H1 (cell line): ENCODE measurements at regions not wholly inside any gene's neighbourhood (a gene's known extent, or its start where the extent isn't known, plus 50 kb on each side); places are given as distances from the start of the nearest gene placed in this dataset.

ENCODE experiments used
- CTCF ChIA-PET: fragments of 300-600 bp; sonication (Branson Sonifier 250); formaldehyde crosslinking; loops from one replicate; lab custom pipeline; 2021; ENCODE audit not compliant: partially characterized antibody; lab: Charles Lee
- POLR2A ChIA-PET: fragments of 300-600 bp; sonication (Branson Sonifier 250); formaldehyde crosslinking; loops from one replicate; lab custom pipeline; 2021; ENCODE audit warnings: inconsistent platforms; ENCODE audit not compliant: partially characterized antibody; lab: Charles Lee
- DNase-seq, 2 experiments: peaks; one replicate each; pipeline versions ENCODE4 v3.0.0 to v3.0.0-alpha.2; 2010 to 2022; ENCODE audit warnings: low spot score in 2 of 2, low read depth in 1 of 2, mixed read lengths in 1 of 2
- FAIRE-seq: peaks from 2 replicates; lab custom pipeline; 2011; peaks lifted over from hg19 to GRCh38; lab: Jason Lieb, UNC
- H2AFZ ChIP-seq: 2 replicates; pipeline ENCODE4 v1.8.1; 2012; ENCODE audit warnings: low read length, inconsistent platforms
- H2AK5ac ChIP-seq: 2 replicates; pipeline ENCODE4 v1.6.1; 2013; ENCODE audit warnings: low read depth, low read length
- H2BK120ac ChIP-seq: replicated peaks from 2 replicates; pipeline ENCODE3; 2013; ENCODE audit warnings: low read depth, low read length, inconsistent platforms
- H2BK12ac ChIP-seq: 2 replicates; pipeline ENCODE4 v1.6.1; 2013; ENCODE audit warnings: low read depth, low read length
- H2BK15ac ChIP-seq: 2 replicates; pipeline ENCODE4 v1.6.1; 2013; ENCODE audit warnings: low read length
- H2BK20ac ChIP-seq: 2 replicates; pipeline ENCODE4 v1.6.1; 2013; ENCODE audit warnings: low read length
- H2BK5ac ChIP-seq: 2 replicates; pipeline ENCODE4 v1.6.1; 2013; ENCODE audit warnings: low read depth, low read length
- H3K14ac ChIP-seq: 2 replicates; pipeline ENCODE4 v1.6.1; 2013; ENCODE audit warnings: inconsistent platforms; ENCODE audit not compliant: insufficient read length
- H3K18ac ChIP-seq: 2 replicates; pipeline ENCODE4 v1.6.1; 2013; ENCODE audit warnings: low read length; ENCODE audit errors: extremely low read depth
- H3K23ac ChIP-seq: 2 replicates; pipeline ENCODE4 v1.6.1; 2013; ENCODE audit warnings: inconsistent platforms; ENCODE audit not compliant: insufficient read length
- H3K23me2 ChIP-seq: 2 replicates; pipeline ENCODE4 v1.6.1; 2013; ENCODE audit warnings: low read depth, low read length
- H3K27ac ChIP-seq: 2 replicates; pipeline ENCODE4 v1.6.1; 2011; ENCODE audit warnings: low read depth, low read length, inconsistent platforms
- H3K27me3 ChIP-seq, 4 experiments: replicated peaks in 1 of 4; 1 replicate in 1 of 4; 2 replicates in 3 of 4; pipeline versions ENCODE4 v1.6.1 to v1.8.1; 2011 to 2013; ENCODE audit warnings: low read length in 3 of 4, mild to moderate bottlenecking in 3 of 4, inconsistent platforms in 2 of 4, mixed read lengths in 2 of 4, moderate library complexity in 1 of 4; ENCODE audit not compliant: control insufficient read depth in 3 of 4, insufficient read depth in 3 of 4; ENCODE audit errors: extremely low read depth in 1 of 4
- H3K36me3 ChIP-seq, 4 experiments: 2 replicates each; pipeline versions ENCODE4 v1.6.1 to v1.8.1; 2011 to 2013; ENCODE audit warnings: mild to moderate bottlenecking in 4 of 4, low read length in 3 of 4, moderate library complexity in 2 of 4, control low read depth in 1 of 4, inconsistent platforms in 1 of 4; ENCODE audit not compliant: insufficient read depth in 4 of 4, control insufficient read depth in 2 of 4
- H3K4ac ChIP-seq: replicated peaks from 2 replicates; pipeline ENCODE3; 2013; ENCODE audit warnings: low read length, low read depth, mixed read lengths, inconsistent platforms; ENCODE audit not compliant: insufficient read length
- H3K4me1 ChIP-seq, 4 experiments: replicated peaks in 1 of 4; 1 replicate in 1 of 4; 2 replicates in 3 of 4; pipeline versions ENCODE4 v1.6.1 to v1.8.1; 2011 to 2013; ENCODE audit warnings: low read length in 3 of 4, inconsistent platforms in 2 of 4, mixed read lengths in 1 of 4; ENCODE audit not compliant: insufficient read depth in 4 of 4, control insufficient read depth in 3 of 4
- H3K4me2 ChIP-seq, 2 experiments: 2 replicates each; pipeline versions ENCODE4 v1.6.1 to v1.8.1; 2011 to 2013; ENCODE audit warnings: low read depth in 2 of 2, low read length in 2 of 2, control low read depth in 1 of 2, inconsistent platforms in 1 of 2, mild to moderate bottlenecking in 1 of 2; ENCODE audit not compliant: insufficient read depth in 1 of 2
- H3K4me3 ChIP-seq, 4 experiments: fragments of 200-600, 300-600 bp in 1 of 4; sonication (generic), shearing (Covaris generic), sonication (Bioruptor Twin) in 1 of 4; 2 replicates each; pipeline versions ENCODE4 v1.5.1 to v1.8.1; 2011 to 2016; ENCODE audit warnings: low read length in 4 of 4, low read depth in 3 of 4, control low read depth in 2 of 4, inconsistent platforms in 2 of 4, mild to moderate bottlenecking in 2 of 4, mixed read lengths in 1 of 4, moderate library complexity in 1 of 4; ENCODE audit not compliant: insufficient read depth in 2 of 4; ENCODE audit errors: extremely low read depth in 1 of 4
- H3K56ac ChIP-seq: replicated peaks from 2 replicates; pipeline ENCODE3; 2013; ENCODE audit warnings: low read depth, mild to moderate bottlenecking, mixed read lengths, low read length, inconsistent platforms; ENCODE audit not compliant: insufficient read length
- H3K79me1 ChIP-seq: 2 replicates; pipeline ENCODE4 v1.6.1; 2013; ENCODE audit warnings: low read depth, low read length, control low read depth
- H3K79me2 ChIP-seq, 2 experiments: 2 replicates each; pipeline versions ENCODE4 v1.6.1 to v1.8.1; 2012 to 2013; ENCODE audit warnings: low read length in 2 of 2, mild to moderate bottlenecking in 2 of 2, inconsistent platforms in 1 of 2; ENCODE audit not compliant: insufficient read depth in 2 of 2, control insufficient read depth in 1 of 2
- H3K9ac ChIP-seq, 4 experiments: replicated peaks in 1 of 4; 1 replicate in 1 of 4; 2 replicates in 3 of 4; pipeline versions ENCODE4 v1.6.1 to v1.8.1; 2011 to 2013; ENCODE audit warnings: low read depth in 3 of 4, low read length in 3 of 4, control low read depth in 2 of 4, mild to moderate bottlenecking in 2 of 4, moderate library complexity in 2 of 4, inconsistent platforms in 1 of 4; ENCODE audit errors: extremely low read depth in 1 of 4
- H3K9me3 ChIP-seq, 2 experiments: 2 replicates each; pipeline versions ENCODE4 v1.6.1 to v1.8.1; 2012 to 2013; ENCODE audit warnings: mild to moderate bottlenecking in 2 of 2, moderate library complexity in 2 of 2, control low read depth in 1 of 2, inconsistent platforms in 1 of 2, low read depth in 1 of 2, low read length in 1 of 2, mixed read lengths in 1 of 2; ENCODE audit not compliant: insufficient read depth in 2 of 2
- H4K20me1 ChIP-seq, 2 experiments: replicated peaks in 1 of 2; 2 replicates each; pipeline versions ENCODE3 to v1.8.1; 2011 to 2013; ENCODE audit warnings: inconsistent platforms in 2 of 2, low read length in 2 of 2, mild to moderate bottlenecking in 1 of 2; ENCODE audit not compliant: insufficient read depth in 2 of 2, control insufficient read depth in 1 of 2
- H4K5ac ChIP-seq: 2 replicates; pipeline ENCODE4 v1.6.1; 2013; ENCODE audit warnings: low read length, low read depth, mixed read lengths, inconsistent platforms; ENCODE audit not compliant: insufficient read length
- H4K8ac ChIP-seq: 2 replicates; pipeline ENCODE4 v1.8.0; 2013; ENCODE audit warnings: mild to moderate bottlenecking, moderate library complexity, low read length, inconsistent platforms; ENCODE audit not compliant: insufficient read depth; ENCODE audit errors: extremely low read depth
- H4K91ac ChIP-seq: replicated peaks from 2 replicates; pipeline ENCODE3; 2013; ENCODE audit warnings: low read length, mixed read lengths, inconsistent platforms; ENCODE audit not compliant: insufficient read length
- CBX8 ChIP-seq: fragments of 300-800, 300-1000 bp; sonication (generic); IDR thresholded peaks from 2 replicates; pipeline ENCODE4 v1.7.1; 2016; ENCODE audit warnings: low read depth, low read length, borderline replicate concordance
- EP300 ChIP-seq, 2 experiments: IDR thresholded peaks; 1 replicate in 1 of 2; 2 replicates in 1 of 2; pipeline ENCODE4 v1.6.1; 2011 to 2012; ENCODE audit warnings: low read depth in 2 of 2, low read length in 2 of 2, mild to moderate bottlenecking in 2 of 2, borderline replicate concordance in 1 of 2, inconsistent platforms in 1 of 2, moderate library complexity in 1 of 2
- POU5F1 ChIP-seq: IDR thresholded peaks from 2 replicates; pipeline ENCODE4 v1.6.1; 2011; ENCODE audit warnings: low read depth, mild to moderate bottlenecking, low read length, moderate library complexity
- SAP30 ChIP-seq: fragments of 300-600 bp; sonication (generic); IDR thresholded peaks from 2 replicates; pipeline ENCODE4 v1.7.1; 2012; ENCODE audit warnings: low read length, moderate library complexity, mild to moderate bottlenecking, inconsistent platforms; ENCODE audit not compliant: insufficient read depth, insufficient replicate concordance
- WGBS, 2 experiments: shearing (Covaris generic) in 1 of 2; methylation state at CpG; one replicate each; pipeline versions ENCODE4 v1.1.6 to v1.1.7; 2013 to 2015; ENCODE audit warnings: low lambda C conversion rate in 2 of 2, mixed read lengths in 2 of 2, inconsistent platforms in 1 of 2, low coverage in 1 of 2, missing lambda C conversion rate in 1 of 2; ENCODE audit not compliant: insufficient replicate concordance in 2 of 2, insufficient coverage in 1 of 2, insufficient read length in 1 of 2; ENCODE audit errors: extremely low coverage in 1 of 2, missing lambda C conversion rate in 1 of 2; 5-methylcytosine and 5-hydroxymethylcytosine counted together

DNA sequence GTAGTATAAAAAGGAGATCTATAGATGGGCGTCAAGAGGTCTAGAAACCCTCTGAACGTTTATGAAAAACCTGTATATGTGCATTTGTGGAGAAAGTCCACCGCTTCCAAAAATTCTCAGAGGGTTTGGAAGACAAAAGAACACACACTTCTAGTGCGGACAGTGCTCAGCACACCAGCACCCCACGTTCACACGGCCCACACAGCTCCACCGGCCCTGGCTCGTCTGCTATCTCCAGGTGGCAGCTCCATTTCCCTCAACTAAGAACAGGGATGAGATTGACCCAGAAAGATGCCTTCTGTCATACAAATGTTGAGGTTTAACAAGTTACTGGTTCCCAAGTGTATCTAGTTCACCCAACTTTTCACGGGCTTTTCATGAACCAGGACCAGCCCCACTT lies 255.1 kb downstream of the NR2F1-AS1 start:
- no peak overlapping the region for H3K4ac ChIP-seq
- no peaks in the 10 kb centered on the region for H3K4me1 ChIP-seq
- 95% methylated on average over 9 of the region's 9 CpGs; no CpG with 5 or more reads in 1 of the 2 experiments for WGBS, 2 experiments
- H2AFZ ChIP-seq, result no peak overlapping the region
- H3K56ac ChIP-seq, result no peak overlapping the region
- TF ChIP-seq SAP30, result no peak
- no peak for TF ChIP-seq CBX8
- TF ChIP-seq EP300 (IDR thresholded peaks at IDR 0.05; ENCODE audit: borderline replicate concordance in 1 of 2, low read depth in 2 of 2, low read length in 2 of 2), result no peak
- TF ChIP-seq POU5F1, result no peak
- no peak overlapping the region for H2BK15ac ChIP-seq
- H3K79me1 ChIP-seq, result no peaks in the 10 kb centered on the region
- no peaks in the 10 kb centered on the region for H3K79me2 ChIP-seq
- H2BK5ac ChIP-seq, result no peak overlapping the region
- H4K5ac ChIP-seq, result no peak overlapping the region
- H2BK20ac ChIP-seq, result no peak overlapping the region
- no peaks in the 10 kb centered on the region for H3K27me3 ChIP-seq
- H3K27ac ChIP-seq, result no peak overlapping the region
- no peak overlapping the region for H2BK12ac ChIP-seq
- no peak overlapping the region for H2BK120ac ChIP-seq
- H3K36me3 ChIP-seq, result no peaks in the 10 kb centered on the region; a peak in 1 of 8 replicates
- no peak overlapping the region for H3K23ac ChIP-seq
- no peak overlapping the region for H4K91ac ChIP-seq
- ChIA-PET CTCF (no interaction called here), POLR2A (no interaction called here)
- no peak overlapping the region for H4K8ac ChIP-seq
- H3K9ac ChIP-seq, result no peak overlapping the region
- no peak overlapping the region for H2AK5ac ChIP-seq
- H3K9me3 ChIP-seq, result no peaks in the 10 kb centered on the region
- no peaks in the 10 kb centered on the region for H3K23me2 ChIP-seq
- DNase-seq, result no peak
- no peak overlapping the region for H3K14ac ChIP-seq
- H3K18ac ChIP-seq, result no peak overlapping the region
- no peaks in the 10 kb centered on the region for H4K20me1 ChIP-seq
- H3K4me3 ChIP-seq, result no peak overlapping the region
- no peak for FAIRE-seq
- no peak overlapping the region for H3K4me2 ChIP-seq
